ENCODE measurements at regions not wholly inside any gene's neighbourhood (a gene's known extent, or its start where the extent isn't known, plus 50 kb on each side); places are given as distances from the start of the nearest gene placed in this dataset.
"Not testable (repeated sequence)": the region's sequence is repeated elsewhere in the genome, so short reads cannot be mapped to it uniquely, and the experiment has no call there.

- no peak for DNase-seq
These were observed 157.9 kb upstream of the NBPF11 start for GRCh38 chr1:148309940-148310500.

DNA sequence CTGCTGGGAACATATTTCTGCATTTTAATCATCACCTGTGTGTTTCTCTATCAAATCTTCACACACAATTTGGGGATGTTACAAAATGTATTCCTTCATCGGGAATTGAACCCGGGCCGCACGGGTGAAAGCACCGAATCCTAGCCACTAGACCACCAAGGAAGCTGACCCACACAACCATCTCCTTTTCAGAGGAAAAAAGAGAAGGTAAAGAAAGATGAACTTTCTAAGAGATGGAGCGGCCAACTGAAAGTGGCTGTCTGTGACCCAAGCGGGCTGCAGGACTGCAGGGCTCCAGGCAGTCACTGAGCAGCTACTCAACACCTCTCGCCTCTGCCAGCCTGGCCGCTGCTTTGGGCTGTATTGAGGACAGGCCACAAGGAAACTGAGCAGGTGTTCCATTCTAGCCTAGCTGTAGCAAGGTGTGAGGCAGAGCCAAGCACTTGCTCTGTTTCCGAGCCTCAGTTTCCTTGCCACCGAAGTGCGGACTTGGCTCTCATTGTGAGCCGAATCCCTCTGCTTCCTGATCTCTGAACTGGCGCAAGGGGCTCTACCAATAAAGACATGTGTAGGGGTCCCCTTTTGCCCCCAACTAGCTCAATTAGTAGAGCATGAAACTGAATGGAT, 156.9 kb upstream of the NBPF11 start:
- DNase-seq, result peak; percentile 30

- no peak for DNase-seq
These were observed 155.6 kb upstream of the NBPF11 start for GRCh38 chr1:148307583-148308185.

DNA sequence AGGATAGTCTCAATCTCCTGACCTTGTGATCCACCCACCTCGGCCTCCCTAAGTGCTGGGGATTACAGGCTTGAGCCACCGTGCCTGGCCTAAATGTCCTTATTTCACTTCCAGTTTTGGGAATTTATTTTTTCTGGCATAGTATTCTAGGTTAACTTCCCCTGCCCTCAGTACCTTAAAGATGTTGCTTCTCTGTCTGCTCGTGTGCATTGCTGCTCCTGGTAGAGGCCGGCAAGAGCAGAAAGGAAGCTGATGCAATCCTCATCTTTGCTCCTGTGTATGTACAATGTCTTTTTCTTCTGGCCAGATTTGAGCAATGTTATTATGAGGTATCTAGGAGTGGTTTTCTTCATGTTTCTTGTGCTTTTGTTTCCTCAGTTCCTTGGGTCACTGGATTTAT, 152.9 kb upstream of the NBPF11 start:
- DNase-seq, result not testable (repeated sequence)

DNA sequence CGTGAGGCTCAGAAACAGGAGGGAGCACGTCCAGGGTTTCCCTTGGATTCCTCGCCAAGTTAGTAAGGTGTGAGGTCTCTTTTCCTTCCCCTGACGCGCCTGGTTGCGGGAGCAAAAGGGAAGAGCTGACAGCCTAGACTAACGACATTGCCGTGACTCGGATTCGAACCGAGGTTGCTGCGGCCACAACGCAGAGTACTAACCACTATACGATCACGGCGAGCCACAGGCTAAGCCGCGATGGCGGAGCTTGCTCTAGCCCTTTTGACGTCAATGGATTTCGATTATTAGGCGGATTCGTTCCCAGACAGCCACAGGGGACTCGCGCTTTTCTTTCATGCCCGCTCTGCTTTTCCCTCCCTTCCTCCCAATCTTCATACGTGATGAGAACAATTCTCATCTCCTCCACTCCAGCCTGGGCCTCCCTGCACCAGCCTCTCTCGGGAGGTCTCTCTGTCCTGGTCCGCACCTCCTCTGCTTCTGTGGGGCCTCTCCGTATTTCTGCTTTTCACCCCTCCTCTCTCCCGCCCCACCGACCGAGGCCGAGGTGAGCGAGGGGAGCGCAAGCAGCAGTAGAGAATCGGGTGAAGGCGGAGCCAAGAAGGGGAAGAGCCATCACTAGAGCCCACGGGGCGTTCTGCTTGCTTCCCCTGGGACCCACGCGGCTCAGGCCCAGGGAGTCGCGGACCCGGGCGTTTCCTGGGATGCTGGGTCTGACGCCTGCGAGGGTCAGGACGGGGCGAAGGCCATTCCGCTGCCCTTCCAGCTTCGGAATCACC, 150.7 kb upstream of the NBPF11 start:
- DNase-seq, result not testable (repeated sequence)

DNA sequence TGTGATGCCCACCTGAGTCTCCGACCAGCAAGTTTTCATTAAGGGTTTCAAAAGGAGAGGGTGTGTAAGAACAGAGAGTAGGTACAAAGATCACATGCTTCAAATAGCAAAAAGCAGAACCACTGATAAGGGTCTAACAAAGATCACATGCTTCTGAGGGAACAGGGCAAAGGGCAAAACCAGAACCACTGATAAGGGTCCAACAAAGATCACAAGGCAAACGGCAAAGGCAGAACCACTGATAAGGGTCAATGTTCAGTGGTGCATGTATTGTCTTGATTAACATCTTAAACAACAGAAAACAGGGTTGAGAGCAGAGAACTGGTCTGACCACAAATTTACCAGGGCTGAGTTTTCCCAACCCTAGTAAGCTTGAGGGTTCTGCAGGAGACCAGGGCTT, 145.8 kb upstream of the NBPF11 start:
- DNase-seq, result not testable (repeated sequence)

- DNase-seq, result no peak
These were observed 144.4 kb upstream of the NBPF11 start for GRCh38 chr1:148296511-148296910.

DNA sequence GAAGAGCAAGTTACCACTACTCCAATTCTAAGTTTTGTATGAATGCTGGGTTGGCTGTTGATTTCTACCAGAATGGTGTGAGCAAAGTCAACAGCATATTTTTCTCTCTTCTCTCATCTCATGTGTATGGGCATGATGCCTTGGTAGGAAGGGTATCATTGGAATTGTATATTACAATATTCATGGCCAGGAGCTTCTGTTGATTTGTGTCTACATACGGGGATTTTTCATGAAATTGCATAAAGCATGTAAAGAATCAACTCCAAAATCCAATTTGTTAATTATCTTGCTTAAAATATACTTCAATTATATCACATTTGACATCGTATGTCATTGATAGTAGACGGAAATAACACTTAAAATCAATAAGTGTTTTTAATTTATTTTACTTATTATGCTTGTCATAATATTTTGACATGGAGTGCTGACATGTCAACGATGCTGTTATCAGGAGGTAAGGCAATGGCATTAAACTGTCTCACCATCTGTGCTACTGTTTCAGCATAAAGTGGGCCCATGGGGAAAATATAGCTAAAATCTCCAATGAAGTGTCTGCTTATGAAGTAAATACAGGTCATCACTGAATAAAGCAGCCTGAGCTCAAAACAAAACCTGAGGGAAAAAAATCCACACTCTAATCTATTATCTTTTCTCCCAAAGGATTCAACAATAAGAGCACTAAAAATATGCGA, 142.2 kb upstream of the NBPF11 start:
- DNase-seq, result no peak

DNA sequence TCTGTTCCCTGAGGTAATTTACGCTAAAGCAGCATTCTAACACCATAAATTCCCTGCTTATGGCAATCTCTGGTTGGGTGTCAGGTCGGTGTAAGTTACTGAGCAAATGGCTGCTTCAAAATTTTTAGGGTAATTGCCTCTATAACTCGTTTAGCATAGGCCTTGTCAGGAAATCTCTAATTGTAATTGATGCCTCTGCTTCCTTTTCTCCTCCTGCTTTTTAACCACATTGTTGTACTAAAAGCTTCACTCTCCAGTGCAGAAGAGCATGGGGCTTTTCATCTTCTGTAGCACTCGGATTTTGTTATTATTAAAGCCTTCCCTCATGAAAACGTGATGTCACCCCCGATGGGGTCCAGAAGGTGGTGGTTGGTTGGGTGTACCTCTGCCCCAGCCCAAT, 141.6 kb upstream of the NBPF11 start:
- no peak for DNase-seq

DNA sequence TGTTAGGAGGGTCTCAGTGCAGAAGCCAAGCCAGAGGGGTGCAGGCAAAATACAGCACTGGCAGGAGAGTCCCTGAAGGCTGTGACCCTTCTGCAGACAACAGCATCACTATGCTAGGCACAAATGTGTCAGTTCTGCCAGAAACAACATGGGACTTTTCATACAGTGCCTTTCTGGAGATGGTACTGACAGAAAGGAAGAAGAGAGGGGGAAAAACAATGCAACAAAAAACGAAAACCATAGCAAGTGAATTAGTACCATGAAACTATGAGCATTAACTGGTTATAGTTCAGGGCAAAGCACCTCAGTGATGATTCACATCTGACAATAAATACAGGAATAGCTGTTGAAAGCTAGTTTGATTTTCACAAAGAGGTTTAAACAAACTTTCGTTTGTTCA, 140.8 kb upstream of the NBPF11 start:
- DNase-seq, result no peak

DNA sequence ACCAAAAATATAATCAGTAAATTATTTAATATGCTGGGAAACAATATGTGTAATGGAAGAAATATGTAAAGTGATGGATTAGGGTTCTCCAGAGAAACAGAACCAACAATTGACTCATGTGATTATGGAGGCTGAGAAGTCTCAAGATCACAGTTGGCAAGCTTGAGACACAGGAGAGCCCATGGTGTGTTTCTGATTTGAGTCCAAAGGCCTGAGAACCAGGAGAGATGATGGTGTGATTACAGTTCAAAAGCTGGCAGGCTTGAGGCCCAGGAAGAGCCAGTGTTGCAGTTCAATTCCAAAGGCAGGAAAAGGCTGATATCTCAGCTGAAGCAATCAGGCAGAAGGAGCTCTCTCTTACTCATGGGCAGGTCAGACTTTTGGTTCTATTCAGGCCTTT, 138.8 kb upstream of the NBPF11 start:
- no peak for DNase-seq

GRCh38 chr1:148289647-148290046, 137.6 kb upstream of the NBPF11 start:
- DNase-seq, result no peak

DNA sequence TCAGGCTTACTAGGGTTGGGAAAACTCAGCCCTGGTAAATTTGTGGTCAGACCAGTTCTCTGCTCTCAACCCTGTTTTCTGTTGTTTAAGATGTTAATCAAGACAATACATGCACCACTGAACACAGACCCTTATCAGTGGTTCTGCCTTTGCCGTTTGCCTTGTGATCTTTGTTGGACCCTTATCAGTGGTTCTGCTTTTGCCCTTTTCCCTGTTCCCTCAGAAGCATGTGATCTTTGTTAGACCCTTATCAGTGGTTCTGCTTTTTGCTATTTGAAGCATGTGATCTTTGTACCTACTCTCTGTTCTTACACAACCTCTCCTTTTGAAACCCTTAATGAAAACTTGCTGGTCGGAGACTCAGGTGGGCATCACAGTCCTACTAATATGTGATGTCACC, 133.9 kb upstream of the NBPF11 start:
- not testable (repeated sequence) for DNase-seq

GRCh38 chr1:148280831-148281572, 128.9 kb upstream of the NBPF11 start:
- not testable (repeated sequence) for DNase-seq

DNA sequence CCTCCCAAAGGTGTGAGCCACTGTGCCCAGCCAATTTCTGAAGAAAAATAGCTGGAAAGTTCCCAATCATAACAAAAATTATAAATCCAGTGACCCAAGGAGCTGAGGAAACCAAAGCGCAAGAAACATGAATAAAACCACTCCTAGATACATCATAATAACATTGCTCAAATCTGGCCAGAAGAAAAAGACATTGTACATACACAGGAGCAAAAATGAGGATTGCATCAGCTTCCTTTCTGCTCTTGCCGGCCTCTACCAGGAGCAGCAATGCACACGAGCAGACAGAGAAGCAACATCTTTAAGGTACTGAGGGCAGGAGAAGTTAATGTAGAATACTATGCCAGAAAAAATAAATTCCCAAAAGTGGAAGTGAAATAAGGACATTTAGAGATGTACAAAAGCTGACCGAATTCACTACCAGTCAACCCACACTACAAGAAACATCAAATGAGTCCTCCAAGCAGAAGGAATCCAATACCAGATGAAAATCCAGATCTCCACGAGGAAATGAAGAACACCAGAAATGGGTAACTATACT, 127.0 kb upstream of the NBPF11 start:
- not testable (repeated sequence) for DNase-seq

DNA sequence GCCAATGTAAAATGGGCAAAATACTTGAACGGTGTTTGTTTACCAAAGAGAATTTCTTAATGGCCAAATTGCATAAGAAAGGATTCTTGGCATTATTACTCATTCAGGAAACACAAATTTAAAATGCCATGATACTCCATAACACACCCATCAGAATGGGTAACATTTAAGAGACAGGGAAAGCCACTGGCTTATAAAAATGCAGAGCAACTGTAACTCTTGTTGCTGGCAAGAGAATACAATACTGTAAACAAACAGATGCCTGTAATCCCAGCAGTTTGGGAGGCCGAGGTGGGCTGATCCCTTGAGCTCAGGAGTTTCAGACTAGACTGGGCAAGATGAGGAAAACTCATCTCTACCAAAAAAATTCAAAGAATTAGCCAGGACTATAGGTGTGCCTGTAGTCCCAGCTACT, 125.8 kb upstream of the NBPF11 start:
- DNase-seq, result not testable (repeated sequence)

DNA sequence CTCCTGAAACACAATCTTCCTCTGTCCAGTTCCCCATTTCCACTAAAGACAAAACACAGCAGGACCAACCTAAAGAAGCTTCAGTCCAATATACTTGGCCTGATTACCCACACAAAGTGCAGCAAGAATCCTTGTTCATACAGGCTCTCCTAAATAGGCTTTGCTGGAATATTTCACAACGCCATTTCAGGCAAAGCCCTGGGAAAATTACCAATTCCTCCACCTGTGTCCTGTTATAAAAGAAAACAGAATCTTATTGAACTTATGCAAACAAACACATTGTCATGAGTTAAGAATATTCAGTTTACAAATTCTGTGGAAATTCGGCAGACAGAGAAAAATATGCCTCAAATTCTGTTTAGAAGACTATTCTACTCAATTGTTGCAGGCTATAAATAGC, 115.0 kb upstream of the NBPF11 start:
- DNase-seq, result not testable (repeated sequence)

- DNase-seq, result peak; percentile 15
These were observed 112.5 kb upstream of the NBPF11 start for GRCh38 chr1:148264374-148265276.

DNA sequence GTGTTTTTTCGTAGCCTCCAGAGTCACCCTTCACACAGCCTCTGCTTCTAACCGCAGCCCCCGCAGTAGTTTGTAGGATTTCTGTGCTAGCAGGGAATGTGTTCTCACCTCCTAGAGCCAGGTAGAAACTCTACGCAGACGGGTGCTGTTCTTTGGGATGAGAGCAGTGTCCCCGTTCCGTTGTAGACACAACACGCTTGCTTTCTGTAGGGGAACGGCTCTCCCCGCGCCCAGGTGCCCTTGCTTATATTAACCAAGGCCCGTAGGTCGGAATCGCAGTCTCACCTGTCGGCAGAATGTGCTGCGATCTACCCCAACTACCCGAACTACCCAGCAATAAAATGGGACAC, 111.8 kb upstream of the NBPF11 start:
- DNase-seq, result no peak

GRCh38 chr1:148263128-148263905, 111.2 kb upstream of the NBPF11 start:
- DNase-seq, result peak; percentile 14

All from NCI-H69 (cell line).